ENCODE measurements at regions not wholly inside any gene's neighbourhood (a gene's known extent, or its start where the extent isn't known, plus 50 kb on each side); places are given as distances from the start of the nearest gene placed in this dataset.

GRCh38 chr16:14334366-14335080 is 263.4 kb downstream of the MRTFB start:
- no peak for DNase-seq

DNA sequence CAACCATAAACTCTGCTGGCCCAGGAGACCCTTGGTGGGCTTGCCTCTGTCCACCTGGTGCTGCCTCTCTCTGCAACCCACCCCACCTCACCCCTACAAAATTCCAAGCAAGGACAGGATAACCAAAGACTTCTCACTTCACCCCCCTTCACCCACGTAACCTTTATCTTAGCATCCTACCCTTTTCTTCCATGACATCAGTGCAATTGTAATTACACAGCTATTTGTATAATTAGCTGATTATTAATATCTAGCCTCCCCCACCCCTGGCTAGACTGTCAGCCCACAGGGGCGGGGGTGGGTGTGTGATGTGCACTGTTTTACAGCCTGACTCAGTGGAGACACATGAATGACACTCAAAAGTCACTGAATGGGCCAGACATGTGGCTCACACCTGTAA is 262.2 kb downstream of the MRTFB start:
- no peak for DNase-seq

DNA sequence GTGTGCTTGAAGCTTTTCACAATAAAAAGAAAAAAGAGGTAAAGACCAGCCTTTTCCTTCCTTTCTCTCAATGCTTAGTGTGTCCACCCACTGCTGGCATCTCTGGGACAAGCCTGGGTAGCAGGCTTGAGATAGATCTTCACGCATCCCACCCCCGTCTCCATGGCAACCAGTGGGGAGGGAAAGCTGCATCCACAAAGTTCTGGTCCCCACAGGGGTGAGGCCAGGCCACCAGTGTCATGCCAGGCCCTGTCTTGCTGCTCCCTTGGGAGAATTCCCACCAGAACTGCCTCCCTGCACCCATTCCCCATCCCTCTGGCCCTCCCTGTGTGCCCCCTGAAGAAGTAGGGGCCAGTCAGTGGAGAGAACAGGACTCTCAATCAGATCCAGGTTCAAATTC is 259.9 kb downstream of the MRTFB start:
- peak in 1 of 2 experiments; percentile 22 for DNase-seq

DNA sequence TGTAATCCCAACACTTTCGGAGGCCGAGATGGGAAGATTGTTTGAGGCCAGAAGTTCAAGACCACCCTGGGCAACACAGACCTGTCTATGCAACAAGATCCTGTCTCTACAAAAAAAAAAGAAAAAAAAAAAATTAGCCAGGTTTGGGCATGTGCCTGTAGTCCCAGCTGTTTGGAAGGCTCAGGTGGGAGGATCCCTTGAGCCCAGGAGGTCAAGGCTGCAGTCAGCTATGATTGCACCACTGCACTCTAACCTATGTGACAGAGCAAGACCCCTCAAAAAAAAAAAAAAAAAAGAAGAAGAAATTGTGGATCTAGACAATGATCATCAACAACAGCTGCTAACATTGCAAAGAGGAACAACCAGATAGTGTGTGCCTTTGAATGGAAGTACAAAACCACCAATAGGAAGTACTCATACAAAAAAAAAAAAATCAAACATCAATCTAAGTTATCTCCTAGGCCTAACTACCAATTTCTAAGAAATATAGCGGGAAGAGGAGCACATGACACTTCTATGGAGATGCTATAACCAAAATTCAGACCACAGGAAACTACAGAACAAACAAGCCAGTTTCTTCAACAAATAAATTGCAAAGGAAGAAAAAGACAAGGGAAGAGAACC is 258.7 kb downstream of the MRTFB start:
- no peak for DNase-seq

DNA sequence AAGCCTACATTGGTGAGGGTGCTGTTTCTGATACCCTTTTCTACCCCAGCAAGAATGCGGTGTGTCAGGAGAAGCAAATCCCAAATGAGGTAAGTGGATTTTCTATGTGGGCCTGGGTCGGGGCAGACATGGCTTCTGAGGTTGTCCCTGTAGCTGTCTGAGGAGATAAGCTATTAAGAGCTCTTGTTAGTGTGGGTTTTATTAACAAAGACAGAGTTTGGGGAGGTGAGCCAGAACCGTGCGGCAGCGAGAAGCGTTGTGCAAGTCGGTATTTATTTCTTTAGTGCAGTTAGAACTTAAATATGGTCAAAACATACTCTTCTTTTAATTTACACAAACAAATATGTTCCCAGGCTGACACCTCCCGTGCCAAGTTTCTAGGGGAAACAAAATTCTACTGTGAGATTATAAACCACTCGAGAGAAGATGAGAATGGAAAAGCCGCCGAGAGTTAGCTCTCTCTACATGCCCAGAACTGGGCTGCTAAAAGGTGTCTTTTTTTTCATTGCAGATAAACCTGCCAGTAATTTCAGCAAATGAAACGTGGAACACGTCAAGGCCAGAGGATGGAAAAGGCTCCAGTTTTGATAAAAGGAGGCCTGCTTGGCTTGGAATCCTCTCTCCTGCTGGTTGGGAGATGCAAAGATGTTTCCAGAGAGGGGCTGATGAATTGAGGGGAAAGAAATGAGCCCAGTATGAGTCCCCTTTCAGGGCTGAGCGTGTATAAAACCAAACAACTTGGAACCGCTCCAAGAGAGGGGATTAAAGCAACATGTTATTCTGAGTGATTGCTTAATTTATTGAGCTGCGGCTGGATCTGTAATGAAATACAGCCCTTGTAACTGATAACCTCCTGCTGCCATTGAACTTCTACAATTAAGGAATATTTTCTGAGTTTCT is 254.6 kb downstream of the MRTFB start:
- DNase-seq: peak; percentile 91 to 96

DNA sequence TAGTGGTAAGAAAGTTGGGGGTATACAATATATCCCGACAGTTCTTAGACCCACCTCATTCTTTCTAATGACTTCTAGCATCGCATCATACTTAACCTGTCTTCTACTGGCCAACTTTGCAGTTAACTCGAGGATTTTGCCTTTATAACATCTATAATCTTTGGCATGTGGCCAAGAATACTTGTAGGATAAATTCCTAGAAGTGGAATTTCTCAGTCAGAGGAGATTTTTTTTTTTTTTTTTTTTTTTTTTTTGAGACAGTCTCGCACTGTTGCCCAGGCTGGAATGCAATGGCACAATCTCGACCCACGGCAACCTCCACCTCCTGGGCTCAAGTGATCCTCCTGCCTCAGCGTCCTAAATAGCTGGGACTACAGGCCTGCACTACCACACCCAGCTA is 253.5 kb downstream of the MRTFB start:
- peak in 1 of 2 experiments; percentile 27 for DNase-seq

GRCh38 chr16:14322186-14322585 is 251.1 kb downstream of the MRTFB start:
- no peak for DNase-seq

DNA sequence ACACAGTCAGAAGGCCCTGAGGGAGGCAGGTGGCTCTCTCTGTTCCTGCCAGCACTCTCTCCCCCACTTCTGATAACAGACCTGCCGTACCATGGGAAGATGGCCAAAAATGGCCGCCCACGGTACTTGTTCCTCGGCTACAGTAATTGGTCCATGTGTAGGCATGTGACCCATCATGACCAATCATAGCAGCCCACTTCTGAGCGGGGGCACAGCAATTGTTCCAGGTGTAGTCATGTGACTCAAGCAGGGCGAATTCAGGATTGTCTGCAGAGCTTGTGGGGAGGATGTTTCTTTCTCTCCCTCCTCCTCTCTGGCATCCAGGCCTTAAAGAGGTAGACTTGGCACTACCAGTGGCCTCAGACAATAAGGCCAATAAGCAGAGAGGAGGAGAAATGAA is 250.4 kb downstream of the MRTFB start:
- DNase-seq: no peak

- no peak for DNase-seq
Measured at GRCh38 chr16:14320406-14320805, 249.3 kb downstream of the MRTFB start.
